Pancreas (tissue), 10 donors: ENCODE measurements at regions not wholly inside any gene's neighbourhood (a gene's known extent, or its start where the extent isn't known, plus 50 kb on each side); places are given as distances from the start of the nearest gene placed in this dataset.

Experiments used
- ATAC-seq, 4 donors: fragments of 200-7000 bp; cut with Tn5 transposase; one replicate each; pipeline versions ENCODE4 v1.8.0 to v1.9.1; 2020; ENCODE audit warnings: mild to moderate bottlenecking in 4 of 4, moderate library complexity in 4 of 4
- DNase-seq, 6 donors: peaks; one replicate each; pipeline ENCODE4 v3.0.0-alpha.2; 2020
- FAIRE-seq: peaks from 2 replicates; lab custom pipeline; 2012; peaks lifted over from hg19 to GRCh38; lab: Jason Lieb, UNC
- H3K27ac ChIP-seq, 4 donors: fragments of 200-600 bp; sonication (generic); 1 replicate in 3 of 4; 2 replicates in 1 of 4; pipeline versions ENCODE4 v1.5.0 to v1.8.0; 2020
- H3K27me3 ChIP-seq, 4 donors: fragments of 200-600 bp; one replicate each; pipeline ENCODE4 v1.8.0; 2021
- H3K36me3 ChIP-seq, 3 donors: fragments of 200-600 bp; sonication (generic) in 1 of 3; one replicate each; pipeline versions ENCODE4 v1.5.0 to v1.8.0; 2020 to 2021
- H3K4me1 ChIP-seq, 3 donors: fragments of 200-600 bp; one replicate each; pipeline ENCODE4 v1.8.0; 2021
- H3K4me3 ChIP-seq, 4 donors: fragments of 200-600 bp; sonication (generic) in 2 of 4; one replicate each; pipeline versions ENCODE4 v1.5.0 to v1.8.0; 2020 to 2021
- H3K9me3 ChIP-seq, 4 donors: fragments of 200-600 bp; one replicate each; pipeline ENCODE4 v1.8.0; 2021
- CTCF ChIP-seq, 4 donors: fragments of 200-600 bp; sonication (generic) in 3 of 4; IDR thresholded peaks; one replicate each; pipeline versions ENCODE4 v1.5.0 to v1.8.0; 2021; ENCODE audit warnings: antibody characterized with exemption in 4 of 4
- WGBS, 2 donors: extraction: QIAGEN DNeasy Blood & Tissue Kit; methylation state at CpG; one replicate each; pipeline ENCODE4 v1.1.7; 2013; 5-methylcytosine and 5-hydroxymethylcytosine counted together
- intact Hi-C, 3 donors: fragments of 100-400 bp; cut with DNase I; formaldehyde crosslinking; loops; one replicate each; pipeline versions ENCODE4 v1.11.1 to v1.14.2; 2022
- donor health status: healthy with polysubstance abuse.
- donor health status: DM: no; HTN: no; CAD: no; lungs with moderate emphysema.
- donor health status: DM: no; HTN: no; CAD: no.
- donor health status: control.
- donor health status: control.
- donor health status: Bipolar disorder and iron deficiency.
- donor health status: DM: yes; HTN: yes; CAD: no.
- donor health status: DM: no; HTN: no; CAD: no.
- donor health status: DM: no; HTN: no; CAD: no.
- donor health status: DM: yes; HTN: yes; CAD: no.

- ATAC-seq (no peak), FAIRE-seq (no peak), DNase-seq (no peak)
- intact Hi-C loops = no loop called here
- Histone ChIP-seq H3K36me3 (no peaks in the 10 kb centered on the region), H3K4me3 (no peak overlapping the region), H3K27ac (no peak overlapping the region), H3K9me3 (no peaks in the 10 kb centered on the region), H3K4me1 (no peaks in the 10 kb centered on the region), H3K27me3 (no peaks in the 10 kb centered on the region)
- no peak for TF ChIP-seq CTCF (IDR thresholded peaks at IDR 0.05)
- WGBS, 2 donors = 59 to 70% methylated on average over 3 of the region's 3 CpGs
Observed at GRCh38 chr10:111595173-111595572, 518.3 kb downstream of the ADRA2A start.

GRCh38 chr10:111598433-111599059 lies 521.7 kb downstream of the ADRA2A start:
- 27 to 29% methylated on average over 6 of the region's 6 CpGs for WGBS, 2 donors
- Histone ChIP-seq H3K27me3 (no peaks in the 10 kb centered on the region), H3K27ac (no peak overlapping the region), H3K36me3 (no peaks in the 10 kb centered on the region), H3K4me3 (no peak overlapping the region), H3K4me1 (no peaks in the 10 kb centered on the region), H3K9me3 (no peaks in the 10 kb centered on the region)
- peak in 4 of 6 donors; percentile 37 to 66 (median 39) for DNase-seq
- peak; percentile 85 to 97 (median 96) for ATAC-seq
- FAIRE-seq = no peak
- intact Hi-C loops = no loop called here
- TF ChIP-seq CTCF (IDR thresholded peaks at IDR 0.05) = peak; percentile 51 to 79 (median 70)

- DNase-seq (no peak), FAIRE-seq (no peak), ATAC-seq (no peak)
- H3K9me3 ChIP-seq = no peaks in the 10 kb centered on the region
- 78 to 81% methylated on average over 2 of the region's 2 CpGs for WGBS, 2 donors
- intact Hi-C loops = no loop called here
- no peak for TF ChIP-seq CTCF (IDR thresholded peaks at IDR 0.05)
- H3K4me1 ChIP-seq = no peaks in the 10 kb centered on the region
- no peaks in the 10 kb centered on the region for H3K27me3 ChIP-seq
- H3K27ac ChIP-seq = no peak overlapping the region
- no peaks in the 10 kb centered on the region for H3K36me3 ChIP-seq
- no peak overlapping the region for H3K4me3 ChIP-seq
Observed at GRCh38 chr10:111599943-111600342, 523.1 kb downstream of the ADRA2A start.

GRCh38 chr10:111600772-111601171 lies 523.9 kb downstream of the ADRA2A start:
- intact Hi-C loops = no loop called here
- ATAC-seq (peak; percentile 60 to 89 (median 77)), DNase-seq (peak; percentile 39 to 82 (median 55)), FAIRE-seq (no peak)
- Histone ChIP-seq H3K4me3 (no peak overlapping the region), H3K27ac (no peak overlapping the region), H3K4me1 (no peaks in the 10 kb centered on the region), H3K9me3 (no peaks in the 10 kb centered on the region), H3K36me3 (no peaks in the 10 kb centered on the region), H3K27me3 (no peaks in the 10 kb centered on the region)
- TF ChIP-seq CTCF (IDR thresholded peaks at IDR 0.05) = no peak
- WGBS, 2 donors = 33 to 46% methylated on average over 3 of the region's 3 CpGs

GRCh38 chr10:111612273-111612672 lies 535.4 kb downstream of the ADRA2A start:
- intact Hi-C loops = no loop called here
- Histone ChIP-seq H3K36me3 (no peaks in the 10 kb centered on the region), H3K4me3 (no peak overlapping the region), H3K9me3 (no peaks in the 10 kb centered on the region), H3K27ac (no peak overlapping the region), H3K27me3 (no peaks in the 10 kb centered on the region), H3K4me1 (no peaks in the 10 kb centered on the region)
- no peak for TF ChIP-seq CTCF (IDR thresholded peaks at IDR 0.05)
- DNase-seq (no peak), FAIRE-seq (no peak), ATAC-seq (no peak)
- 65 to 73% methylated on average over 1 of the region's 1 CpG for WGBS, 2 donors
